ENCODE measurements at regions not wholly inside any gene's neighbourhood (a gene's known extent, or its start where the extent isn't known, plus 50 kb on each side); places are given as distances from the start of the nearest gene placed in this dataset.

- TF ChIP-seq, protein P1, sequence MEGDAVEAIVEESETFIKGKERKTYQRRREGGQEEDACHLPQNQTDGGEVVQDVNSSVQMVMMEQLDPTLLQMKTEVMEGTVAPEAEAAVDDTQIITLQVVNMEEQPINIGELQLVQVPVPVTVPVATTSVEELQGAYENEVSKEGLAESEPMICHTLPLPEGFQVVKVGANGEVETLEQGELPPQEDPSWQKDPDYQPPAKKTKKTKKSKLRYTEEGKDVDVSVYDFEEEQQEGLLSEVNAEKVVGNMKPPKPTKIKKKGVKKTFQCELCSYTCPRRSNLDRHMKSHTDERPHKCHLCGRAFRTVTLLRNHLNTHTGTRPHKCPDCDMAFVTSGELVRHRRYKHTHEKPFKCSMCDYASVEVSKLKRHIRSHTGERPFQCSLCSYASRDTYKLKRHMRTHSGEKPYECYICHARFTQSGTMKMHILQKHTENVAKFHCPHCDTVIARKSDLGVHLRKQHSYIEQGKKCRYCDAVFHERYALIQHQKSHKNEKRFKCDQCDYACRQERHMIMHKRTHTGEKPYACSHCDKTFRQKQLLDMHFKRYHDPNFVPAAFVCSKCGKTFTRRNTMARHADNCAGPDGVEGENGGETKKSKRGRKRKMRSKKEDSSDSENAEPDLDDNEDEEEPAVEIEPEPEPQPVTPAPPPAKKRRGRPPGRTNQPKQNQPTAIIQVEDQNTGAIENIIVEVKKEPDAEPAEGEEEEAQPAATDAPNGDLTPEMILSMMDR (IDR thresholded peaks at IDR 0.05), result no peak
- TF ChIP-seq EZH2 (IDR thresholded peaks at IDR 0.05), result no peak
- no peak for TF ChIP-seq EZH2phosphoT487 (IDR thresholded peaks at IDR 0.05)
Observed at GRCh38 chr1:101170506-101171050, 66.2 kb upstream of the S1PR1 start.

Data from neural progenitor cell (in vitro differentiated cells).